Heart right ventricle (tissue), 16 donors: ENCODE measurements at regions not wholly inside any gene's neighbourhood (a gene's known extent, or its start where the extent isn't known, plus 50 kb on each side); places are given as distances from the start of the nearest gene placed in this dataset.

Experiments
- ATAC-seq, 8 donors: fragments of 200-7000 bp; cut with Tn5 transposase; one replicate each; pipeline ENCODE4 v1.9.1; 2020; ENCODE audit warnings: mild to moderate bottlenecking in 8 of 8, moderate library complexity in 8 of 8, moderate number of reproducible peaks in 1 of 8
- DNase-seq, 2 donors: peaks; one replicate each; pipeline ENCODE4 v3.0.0-alpha.2; 2020
- H3K27ac ChIP-seq, 10 donors: fragments of 200-600 bp; sonication (generic) in 2 of 10; one replicate each; pipeline versions ENCODE4 v1.5.0 to v1.8.0; 2020 to 2022; ENCODE audit warnings: mild to moderate bottlenecking in 3 of 10
- H3K27me3 ChIP-seq, 7 donors: fragments of 200-600 bp; one replicate each; pipeline ENCODE4 v1.8.0; 2021 to 2022; ENCODE audit warnings: mild to moderate bottlenecking in 2 of 7
- H3K36me3 ChIP-seq, 9 donors: fragments of 200-600 bp; sonication (generic) in 1 of 9; one replicate each; pipeline versions ENCODE4 v1.5.0 to v1.8.0; 2020 to 2022; ENCODE audit warnings: mild to moderate bottlenecking in 2 of 9
- H3K4me1 ChIP-seq, 9 donors: fragments of 200-600 bp; sonication (generic) in 1 of 9; one replicate each; pipeline versions ENCODE4 v1.5.0 to v1.8.0; 2020 to 2022; ENCODE audit warnings: mild to moderate bottlenecking in 4 of 9
- H3K4me3 ChIP-seq, 10 donors: fragments of 200-600 bp; sonication (generic) in 2 of 10; one replicate each; pipeline versions ENCODE4 v1.5.0 to v1.8.0; 2020 to 2022; ENCODE audit warnings: mild to moderate bottlenecking in 7 of 10, moderate library complexity in 2 of 10
- H3K9me3 ChIP-seq, 11 donors: fragments of 200-600 bp in 10 of 11; sonication (generic) in 2 of 11; one replicate each; pipeline versions ENCODE4 v1.5.0 to v1.8.0; 2013 to 2022; ENCODE audit warnings: mild to moderate bottlenecking in 2 of 11, control low read depth in 1 of 11, moderate library complexity in 1 of 11
- WGBS, 2 donors: extraction: QIAGEN DNeasy Blood & Tissue Kit; methylation state at CpG; one replicate each; pipeline ENCODE4 v1.1.7; 2013; ENCODE audit warnings: inconsistent platforms in 1 of 2; 5-methylcytosine and 5-hydroxymethylcytosine counted together
- intact Hi-C, 10 donors: fragments of 100-400 bp; cut with DNase I; formaldehyde crosslinking; loops; one replicate each; pipeline versions ENCODE4 v1.11.1 to v1.14.2; 2022
- TF ChIP-seq, protein P1 (sequence below), 9 donors: fragments of 200-600 bp; sonication (generic) in 2 of 9; IDR thresholded peaks; one replicate each; pipeline versions ENCODE4 v1.5.0 to v1.8.0; 2021 to 2022; ENCODE audit warnings: antibody characterized with exemption in 9 of 9, mild to moderate bottlenecking in 5 of 9, moderate library complexity in 1 of 9
- donor health status: Arrhythmogenic right ventricular cardiomyopathy.
- donor health status: ischemic (EF 13 %, LVEDD 7.1; RV severe dilation, severe dysfunction).
- donor health status: healthy with polysubstance abuse.
- donor health status: DM: no; HTN: yes; CAD: no.
- donor health status: DM: no; HTN: no; CAD: no.
- donor health status: ischemic (EF 25% LVEDD 6.9; RV normal size, moderate dysfunction).
- donor health status: ischemic (EF 25% LVEDD 5.7; RV mildly dilated, moderate dysfunction).
- donor health status: healthy.
- donor health status: DM: yes; HTN: yes; CAD: no.
- donor health status: Ischemic cardiomyopathy.
- donor health status: ischemic (EF 35%, LVEDD 5.7; RV mildly dilated, moderate dysfunction).
- donor health status: nonischemic (EF 11% LVEDD 7.7; RV severe dilation, severe dysfunction).
- donor health status: DM: yes; HTN: yes; CAD: no.
- donor health status: PGD.
- donor health status: ischemic (EF 29% LVEDD 5.4; RV normal size, mild dysfunction).
- donor health status: nonischemic (EF 23%, LVEDD 6.1; RV moderate dilation, normal function).

DNA sequence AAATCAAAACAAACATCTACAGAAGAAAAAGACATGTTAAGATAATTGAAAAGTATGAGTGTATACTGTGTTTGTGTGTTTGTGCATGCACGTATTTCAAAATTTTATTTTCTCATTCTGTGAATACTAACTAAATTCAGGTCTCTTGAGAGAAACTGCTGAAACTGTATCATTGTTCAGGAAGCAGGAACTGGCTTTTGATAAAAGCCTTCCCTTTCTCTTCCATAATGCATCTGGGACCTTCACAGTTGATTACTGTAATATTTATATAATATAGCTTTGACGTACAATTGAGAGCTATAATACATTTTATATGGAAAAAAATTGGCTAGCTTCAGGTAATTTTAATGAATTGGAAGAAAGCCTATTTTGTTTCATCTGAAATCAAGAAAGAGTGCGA is 993.5 kb downstream of the SLC6A15 start:
- Histone ChIP-seq H3K27ac (no peak overlapping the region), H3K9me3 (no peaks in the 10 kb centered on the region), H3K36me3 (no peaks in the 10 kb centered on the region), H3K27me3 (no peaks in the 10 kb centered on the region), H3K4me3 (no peak overlapping the region), H3K4me1 (no peaks in the 10 kb centered on the region)
- TF ChIP-seq, protein P1, sequence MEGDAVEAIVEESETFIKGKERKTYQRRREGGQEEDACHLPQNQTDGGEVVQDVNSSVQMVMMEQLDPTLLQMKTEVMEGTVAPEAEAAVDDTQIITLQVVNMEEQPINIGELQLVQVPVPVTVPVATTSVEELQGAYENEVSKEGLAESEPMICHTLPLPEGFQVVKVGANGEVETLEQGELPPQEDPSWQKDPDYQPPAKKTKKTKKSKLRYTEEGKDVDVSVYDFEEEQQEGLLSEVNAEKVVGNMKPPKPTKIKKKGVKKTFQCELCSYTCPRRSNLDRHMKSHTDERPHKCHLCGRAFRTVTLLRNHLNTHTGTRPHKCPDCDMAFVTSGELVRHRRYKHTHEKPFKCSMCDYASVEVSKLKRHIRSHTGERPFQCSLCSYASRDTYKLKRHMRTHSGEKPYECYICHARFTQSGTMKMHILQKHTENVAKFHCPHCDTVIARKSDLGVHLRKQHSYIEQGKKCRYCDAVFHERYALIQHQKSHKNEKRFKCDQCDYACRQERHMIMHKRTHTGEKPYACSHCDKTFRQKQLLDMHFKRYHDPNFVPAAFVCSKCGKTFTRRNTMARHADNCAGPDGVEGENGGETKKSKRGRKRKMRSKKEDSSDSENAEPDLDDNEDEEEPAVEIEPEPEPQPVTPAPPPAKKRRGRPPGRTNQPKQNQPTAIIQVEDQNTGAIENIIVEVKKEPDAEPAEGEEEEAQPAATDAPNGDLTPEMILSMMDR (IDR thresholded peaks at IDR 0.05) = no peak
- WGBS, 2 donors = 45 to 55% methylated on average over 3 of the region's 3 CpGs
- no peak for DNase-seq
- intact Hi-C loops = no loop called here
- no peak for ATAC-seq

DNA sequence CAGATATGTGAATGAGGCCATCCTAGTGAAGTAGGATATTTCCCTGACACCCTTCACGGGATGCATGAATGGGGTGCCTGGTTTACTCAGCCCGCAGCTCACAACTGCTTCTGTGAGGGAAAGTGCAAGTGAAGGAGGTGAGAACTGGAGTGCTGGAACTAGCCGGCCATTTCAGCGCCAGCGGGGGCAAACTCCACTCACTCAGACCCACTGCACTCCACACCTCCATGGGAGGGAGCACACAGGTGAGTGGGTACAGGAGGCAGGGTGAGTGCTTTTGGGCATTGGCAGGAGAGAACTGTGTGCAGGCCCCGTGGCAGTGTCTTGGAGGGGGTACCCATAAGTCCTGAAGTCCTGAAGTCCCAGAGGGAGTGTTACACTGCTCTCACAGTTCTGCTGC is 1008.4 kb downstream of the SLC6A15 start:
- DNase-seq = no peak
- ATAC-seq = no peak
- TF ChIP-seq, protein P1 (IDR thresholded peaks at IDR 0.05) = no peak
- 77 to 82% methylated on average over 6 of the region's 6 CpGs for WGBS, 2 donors
- intact Hi-C loops = no loop called here
- Histone ChIP-seq H3K36me3 (no peaks in the 10 kb centered on the region), H3K27me3 (no peaks in the 10 kb centered on the region), H3K9me3 (peaks cover 0 to 10% (median 0%) of the 10 kb centered on the region in 11 donors), H3K27ac (no peak overlapping the region), H3K4me3 (no peak overlapping the region), H3K4me1 (no peaks in the 10 kb centered on the region)

DNA sequence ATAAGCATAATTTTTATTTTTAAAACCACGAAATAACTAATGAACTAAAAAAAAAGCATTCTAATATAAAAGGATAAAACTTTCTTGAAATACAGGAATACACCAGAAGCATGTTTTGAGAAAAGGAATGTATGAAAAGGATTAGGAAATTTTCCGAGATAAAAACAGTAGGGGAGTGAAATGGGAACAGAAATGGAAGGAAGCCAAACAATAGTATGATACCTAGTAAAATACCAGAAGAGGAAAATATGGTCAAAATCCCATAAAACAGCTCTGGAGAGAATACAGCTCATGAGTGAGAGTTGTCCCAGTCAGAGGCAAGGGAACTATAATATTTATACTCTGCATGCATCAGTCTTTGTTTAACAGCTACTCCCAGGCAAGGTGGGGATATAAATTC is 1016.2 kb downstream of the SLC6A15 start:
- ATAC-seq = no peak
- peaks cover 0 to 15% (median 0%) of the 10 kb centered on the region in 11 donors for H3K9me3 ChIP-seq
- TF ChIP-seq, protein P1 (IDR thresholded peaks at IDR 0.05) = no peak
- WGBS, 2 donors = 51 to 63% methylated on average over 2 of the region's 2 CpGs
- H3K4me3 ChIP-seq = no peak overlapping the region
- H3K4me1 ChIP-seq = no peaks in the 10 kb centered on the region
- H3K27ac ChIP-seq = no peak overlapping the region
- intact Hi-C loops = no loop called here
- H3K36me3 ChIP-seq = no peaks in the 10 kb centered on the region
- H3K27me3 ChIP-seq = no peaks in the 10 kb centered on the region
- DNase-seq = no peak

DNA sequence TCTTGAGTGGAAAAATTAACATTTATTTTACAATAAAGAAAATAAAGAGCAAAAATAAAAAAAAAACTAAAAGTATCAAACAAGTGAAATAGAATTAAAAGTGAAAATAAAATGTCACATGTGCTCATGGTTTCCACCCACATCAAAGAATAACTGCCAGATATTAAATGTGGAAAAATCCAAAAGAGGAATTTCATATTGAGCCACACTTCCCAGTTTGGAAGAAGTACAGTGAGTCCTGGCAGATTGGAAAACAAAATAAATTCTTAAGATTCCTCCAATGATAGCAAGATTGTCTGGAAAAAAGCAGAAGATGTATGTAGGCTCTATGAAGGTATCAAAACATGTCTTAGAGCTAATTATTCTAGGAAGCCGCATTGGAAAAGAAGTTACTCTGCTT is 1019.5 kb downstream of the SLC6A15 start:
- no peaks in the 10 kb centered on the region for H3K36me3 ChIP-seq

More for the DNA sequence above, 1019.5 kb downstream of the SLC6A15 start:
- Histone ChIP-seq H3K27me3 (no peaks in the 10 kb centered on the region), H3K4me1 (no peaks in the 10 kb centered on the region), H3K4me3 (no peak overlapping the region), H3K9me3 (peaks cover 0 to 4% (median 0%) of the 10 kb centered on the region in 11 donors), H3K27ac (no peak overlapping the region)
- ATAC-seq (no peak), DNase-seq (no peak)
- TF ChIP-seq, protein P1 (IDR thresholded peaks at IDR 0.05) = no peak
- 3 to 49% methylated on average over 1 of the region's 1 CpG for WGBS, 2 donors
- intact Hi-C loops = no loop called here
